Keratinocyte (primary cell): ENCODE measurements at regions not wholly inside any gene's neighbourhood (a gene's known extent, or its start where the extent isn't known, plus 50 kb on each side); places are given as distances from the start of the nearest gene placed in this dataset.

Experiments used
- CTCF ChIP-seq, 3 experiments: IDR thresholded peaks in 1 of 3; conservative IDR thresholded peaks in 1 of 3; optimal IDR thresholded peaks in 1 of 3; 2 replicates in 2 of 3; 3 replicates in 1 of 3; pipeline versions ENCODE3 to v1.5.1; 2011; ENCODE audit warnings: low read length in 3 of 3, mild to moderate bottlenecking in 3 of 3, moderate library complexity in 2 of 3, control low read depth in 1 of 3, inconsistent platforms in 1 of 3; ENCODE audit not compliant: insufficient read depth in 2 of 3; ENCODE audit errors: extremely low read depth in 1 of 3
- EZH2 ChIP-seq: IDR thresholded peaks from one replicate; pipeline ENCODE4 v1.6.1; 2012; ENCODE audit warnings: inconsistent platforms, mild to moderate bottlenecking, low read length, moderate library complexity

GRCh38 chr7:91778416-91778815 lies 102.1 kb downstream of the MTERF1 start:
- TF ChIP-seq CTCF (optimal IDR thresholded peaks at IDR 0.05 in 1 of 3, IDR thresholded peaks at IDR 0.05 in 1 of 3, conservative IDR thresholded peaks at IDR 0.05 in 1 of 3; ENCODE audit: extremely low read depth in 1 of 3, insufficient read depth in 2 of 3, low read length in 3 of 3), result no peak
- TF ChIP-seq EZH2, result no peak
